ENCODE measurements at regions not wholly inside any gene's neighbourhood (a gene's known extent, or its start where the extent isn't known, plus 50 kb on each side); places are given as distances from the start of the nearest gene placed in this dataset.

GRCh38 chr2:60652832-60653340, 99.4 kb upstream of the BCL11A start:
- DNase-seq: no peak

- no peak for DNase-seq
Observed at GRCh38 chr2:60657673-60658072, 98.4 kb upstream of the PAPOLG start.

DNA sequence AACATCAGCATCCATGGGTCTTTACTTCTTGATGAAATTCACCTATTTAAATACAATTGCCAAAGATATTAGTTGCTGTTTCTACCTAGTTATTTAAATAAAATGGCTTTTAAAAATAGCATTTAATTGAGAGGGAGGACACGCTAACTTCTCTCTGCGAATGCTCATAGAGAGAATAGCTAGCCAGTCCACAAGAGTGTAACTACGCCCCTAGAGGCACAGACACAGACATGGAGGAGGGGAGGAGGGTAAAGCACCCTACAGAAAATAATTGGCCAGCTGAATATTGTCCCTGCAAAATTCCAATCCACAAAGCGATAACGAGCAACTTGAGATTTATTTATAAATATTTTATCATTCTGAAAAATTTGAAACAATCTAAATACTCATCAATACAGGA, 97.0 kb upstream of the PAPOLG start:
- no peak for DNase-seq

GRCh38 chr2:60661073-60661738, 94.9 kb upstream of the PAPOLG start:
- DNase-seq: no peak

DNA sequence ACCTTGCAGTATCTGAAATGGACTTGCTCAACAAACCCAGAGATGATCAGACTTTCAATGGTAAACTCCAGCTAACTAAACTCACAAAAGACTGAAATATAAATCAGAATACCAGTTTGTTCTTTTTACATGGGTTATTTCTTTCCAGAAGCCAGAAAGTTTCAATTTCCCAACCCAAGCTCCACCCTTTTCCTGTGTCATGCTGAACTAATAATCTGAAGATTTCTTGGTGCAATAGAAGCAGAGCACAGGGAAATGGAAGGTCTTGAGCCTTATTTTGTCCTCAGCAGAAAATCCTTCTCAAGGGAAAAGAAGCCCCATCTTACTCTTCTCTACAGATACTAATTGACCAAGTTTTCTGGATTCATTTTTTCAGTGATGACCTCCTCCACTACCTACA, 93.3 kb upstream of the PAPOLG start:
- DNase-seq: no peak

- DNase-seq: no peak
Observed at GRCh38 chr2:60671966-60672365, 84.1 kb upstream of the PAPOLG start.

DNA sequence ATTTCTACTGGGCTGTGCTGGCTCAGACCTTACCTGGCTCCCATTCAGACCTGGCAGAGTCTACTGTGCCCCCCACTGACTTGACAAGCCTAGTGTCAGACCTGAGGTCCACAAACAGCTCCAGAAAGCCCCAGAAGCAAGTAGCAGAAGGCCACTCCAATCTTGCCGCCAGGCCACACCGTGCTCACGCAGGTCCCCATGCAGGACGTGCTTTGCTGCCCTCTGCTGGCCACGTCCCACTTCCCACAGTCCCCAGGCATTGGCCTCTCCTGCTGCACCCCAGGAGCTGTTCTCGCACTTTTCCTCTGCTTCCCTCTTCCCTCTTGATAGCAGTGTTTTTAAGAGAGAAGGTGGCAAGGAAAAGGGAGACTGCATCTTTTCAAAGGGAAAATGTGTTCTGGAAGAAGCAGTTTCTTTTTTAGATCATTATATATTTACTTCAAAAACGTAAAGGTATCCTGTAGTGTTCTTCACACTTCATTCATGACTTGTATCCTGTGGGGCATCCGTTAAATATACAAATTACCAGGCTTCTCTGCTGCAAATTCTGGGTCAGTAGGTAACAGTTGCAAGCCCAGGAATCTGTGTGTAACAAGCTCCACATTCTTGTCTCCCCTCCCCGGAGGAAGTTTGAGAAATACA, 81.4 kb upstream of the PAPOLG start:
- peak in 56 of 58 donors; percentile 21 to 90 (median 58) for DNase-seq

DNA sequence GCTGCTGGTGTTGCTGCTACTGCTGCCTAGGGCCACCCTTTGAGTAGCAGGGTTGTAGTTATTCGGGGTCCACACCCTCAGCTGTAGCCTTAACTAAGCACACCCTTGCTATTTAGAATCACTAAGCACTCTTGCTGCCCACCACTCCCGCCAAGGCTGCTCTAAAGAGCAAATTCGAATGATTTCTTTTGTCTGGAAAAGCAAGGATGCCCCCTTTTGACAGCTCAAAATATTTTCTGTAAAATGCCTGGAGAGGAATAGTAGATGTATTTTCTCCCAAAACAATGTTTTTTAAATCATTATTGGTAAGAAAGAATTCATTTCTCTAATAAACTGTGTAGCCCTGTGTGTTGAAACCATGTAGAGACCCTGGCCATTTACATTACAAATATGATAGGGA, 80.8 kb upstream of the PAPOLG start:
- peak in 2 of 58 donors; percentile 1 to 7 for DNase-seq

DNA sequence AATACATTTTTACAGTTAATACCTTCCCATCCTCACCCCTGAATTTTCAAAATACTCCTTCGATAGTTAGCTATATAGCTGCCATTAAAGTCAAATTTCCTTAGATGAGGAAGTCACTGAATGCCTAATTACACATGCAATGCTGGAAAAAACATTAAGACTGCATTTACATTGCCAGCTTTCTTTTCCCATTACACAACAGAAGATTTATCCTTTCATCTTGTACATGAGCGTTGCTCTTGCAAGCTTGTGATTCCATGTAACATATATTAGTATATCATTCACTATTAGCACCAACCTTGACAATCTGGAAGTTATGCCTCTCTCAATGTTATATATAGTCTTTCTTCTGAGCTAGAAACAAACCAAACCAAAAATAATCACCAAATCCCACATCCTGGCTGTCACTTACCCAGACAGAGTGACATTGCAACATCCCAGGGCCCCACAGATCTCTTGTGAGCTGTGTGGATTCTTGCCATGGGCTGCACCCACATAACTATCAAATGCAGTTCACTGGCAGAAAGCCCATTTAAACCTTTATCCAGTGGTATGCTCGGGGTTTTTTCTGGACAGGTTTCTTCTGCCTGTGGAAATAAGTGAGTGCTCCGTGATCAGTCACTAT, 79.2 kb upstream of the PAPOLG start:
- peak in 7 of 58 donors; percentile 3 to 15 (median 10) for DNase-seq

DNA sequence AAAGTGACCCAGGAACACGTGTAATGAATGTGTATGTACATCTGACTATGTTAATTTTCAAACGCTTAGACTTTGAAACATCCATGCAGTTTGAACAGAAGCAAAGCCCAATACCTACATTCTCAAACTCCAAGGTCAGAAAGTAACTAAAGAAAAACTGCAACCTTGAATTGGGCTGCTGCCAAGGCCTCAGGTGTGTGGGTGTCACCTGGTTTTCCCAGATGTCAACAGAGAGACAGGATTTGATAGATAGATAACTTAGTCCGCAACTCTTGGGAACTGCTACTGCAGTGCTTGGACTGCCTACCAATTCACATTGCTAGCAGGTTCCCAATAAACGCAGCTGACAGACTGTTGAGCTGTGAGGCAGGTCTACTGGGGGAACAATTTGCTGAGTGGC, 78.7 kb upstream of the PAPOLG start:
- no peak for DNase-seq

GRCh38 chr2:60678551-60678950, 77.5 kb upstream of the PAPOLG start:
- no peak for DNase-seq

GRCh38 chr2:60679036-60679780, 76.9 kb upstream of the PAPOLG start:
- no peak for DNase-seq

GRCh38 chr2:60693551-60693950, 62.5 kb upstream of the PAPOLG start:
- no peak for DNase-seq

GRCh38 chr2:60695793-60696192, 60.3 kb upstream of the PAPOLG start:
- DNase-seq: no peak

DNA sequence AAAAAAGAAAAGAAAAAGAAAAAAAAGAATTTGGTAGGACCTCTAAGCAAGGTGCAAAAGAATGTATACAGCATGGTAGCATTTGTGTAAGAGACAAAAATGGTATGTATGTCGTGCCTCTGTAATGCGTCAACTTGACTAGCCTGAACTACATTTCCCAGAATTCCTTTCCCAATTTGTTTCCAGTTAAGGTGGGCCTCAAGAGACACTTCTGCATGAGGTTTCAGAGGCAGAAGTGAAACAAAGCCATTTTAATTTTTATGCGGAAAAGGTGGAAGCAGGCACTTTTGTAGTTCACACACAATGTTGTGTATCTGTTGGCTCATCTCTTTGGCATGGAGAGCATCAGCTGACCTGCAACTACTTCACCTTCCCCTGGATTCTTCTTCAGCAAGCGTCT, 56.5 kb upstream of the PAPOLG start:
- DNase-seq: no peak

DNA sequence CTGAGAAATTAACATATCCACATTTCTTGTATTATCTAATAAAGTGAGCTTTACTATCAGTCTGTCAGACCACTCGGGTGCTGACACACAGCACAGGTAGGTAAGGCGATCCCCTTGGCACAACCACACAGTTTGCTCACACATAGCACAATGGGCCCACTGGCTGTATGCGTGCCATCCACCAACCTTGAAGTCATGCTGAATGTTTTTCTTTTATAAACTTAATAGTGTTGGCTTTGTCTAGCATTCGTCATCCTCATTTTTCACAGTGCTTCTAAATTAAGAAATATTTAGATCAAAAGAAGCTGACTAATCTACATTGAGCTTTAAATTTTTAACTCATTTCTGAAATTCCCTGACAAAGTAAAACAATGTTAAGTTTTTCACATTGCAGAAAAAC, 50.0 kb upstream of the PAPOLG start:
- DNase-seq: no peak
